Mesothelial cell of epicardium (in vitro differentiated cells): ENCODE measurements at regions not wholly inside any gene's neighbourhood (a gene's known extent, or its start where the extent isn't known, plus 50 kb on each side); places are given as distances from the start of the nearest gene placed in this dataset.

Source experiments
- DNase-seq, 2 experiments: peaks; one replicate each; pipeline ENCODE4 v3.0.0; 2021; ENCODE audit warnings: low spot score in 2 of 2; ENCODE audit not compliant: unreplicated experiment in 2 of 2
- H3K27ac Mint-ChIP-seq: 2 replicates; pipeline ENCODE4 v1.8.0; 2021; ENCODE audit warnings: mixed read lengths
- H3K27me3 Mint-ChIP-seq: 2 replicates; pipeline ENCODE4 v1.8.0; 2021; ENCODE audit warnings: low read depth, mixed read lengths
- H3K36me3 Mint-ChIP-seq: 2 replicates; pipeline ENCODE4 v1.8.0; 2021; ENCODE audit warnings: mixed read lengths
- H3K4me1 Mint-ChIP-seq: 2 replicates; pipeline ENCODE4 v1.8.0; 2021; ENCODE audit warnings: mixed read lengths
- H3K4me3 Mint-ChIP-seq: 2 replicates; pipeline ENCODE4 v1.8.0; 2021; ENCODE audit warnings: mild to moderate bottlenecking, moderate library complexity, mixed read lengths
- H3K9me3 Mint-ChIP-seq: 2 replicates; pipeline ENCODE4 v1.8.0; 2021; ENCODE audit warnings: mixed read lengths
- TF ChIP-seq, protein P1 (sequence below): fragments of 200-600 bp; sonication (generic); IDR thresholded peaks from one replicate; pipeline ENCODE4 v1.5.0; 2021; ENCODE audit warnings: antibody characterized with exemption; ENCODE audit not compliant: unreplicated experiment

DNA sequence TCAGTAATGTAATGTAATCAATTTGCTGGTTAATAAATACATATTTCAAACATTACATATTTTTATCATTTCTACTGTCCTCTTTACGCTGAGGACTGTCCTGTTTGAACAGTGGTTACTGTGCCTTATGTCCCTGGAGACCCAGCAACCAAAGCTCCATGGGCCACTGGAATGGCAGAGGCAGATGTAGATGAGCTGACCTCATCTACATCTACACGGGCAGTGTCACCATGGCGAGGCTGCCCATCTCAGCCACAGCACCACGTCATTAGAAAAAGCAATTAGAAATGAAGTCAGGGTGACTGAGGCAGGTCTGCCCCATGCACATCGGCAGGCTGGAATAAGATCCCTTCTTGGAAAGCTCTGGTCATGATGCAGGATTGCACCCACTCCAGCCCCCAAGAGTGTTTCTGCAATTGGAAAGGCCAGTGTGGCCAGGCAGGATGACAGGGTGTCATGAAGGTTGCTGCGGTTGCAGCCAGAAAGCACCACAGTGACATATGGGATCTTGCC lies 237.5 kb downstream of the NDUFA10 start:
- TF ChIP-seq, protein P1, sequence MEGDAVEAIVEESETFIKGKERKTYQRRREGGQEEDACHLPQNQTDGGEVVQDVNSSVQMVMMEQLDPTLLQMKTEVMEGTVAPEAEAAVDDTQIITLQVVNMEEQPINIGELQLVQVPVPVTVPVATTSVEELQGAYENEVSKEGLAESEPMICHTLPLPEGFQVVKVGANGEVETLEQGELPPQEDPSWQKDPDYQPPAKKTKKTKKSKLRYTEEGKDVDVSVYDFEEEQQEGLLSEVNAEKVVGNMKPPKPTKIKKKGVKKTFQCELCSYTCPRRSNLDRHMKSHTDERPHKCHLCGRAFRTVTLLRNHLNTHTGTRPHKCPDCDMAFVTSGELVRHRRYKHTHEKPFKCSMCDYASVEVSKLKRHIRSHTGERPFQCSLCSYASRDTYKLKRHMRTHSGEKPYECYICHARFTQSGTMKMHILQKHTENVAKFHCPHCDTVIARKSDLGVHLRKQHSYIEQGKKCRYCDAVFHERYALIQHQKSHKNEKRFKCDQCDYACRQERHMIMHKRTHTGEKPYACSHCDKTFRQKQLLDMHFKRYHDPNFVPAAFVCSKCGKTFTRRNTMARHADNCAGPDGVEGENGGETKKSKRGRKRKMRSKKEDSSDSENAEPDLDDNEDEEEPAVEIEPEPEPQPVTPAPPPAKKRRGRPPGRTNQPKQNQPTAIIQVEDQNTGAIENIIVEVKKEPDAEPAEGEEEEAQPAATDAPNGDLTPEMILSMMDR: no peak
- no peak overlapping the region for H3K4me3 Mint-ChIP-seq
- peak in 1 of 2 experiments; percentile 16 for DNase-seq
- H3K4me1 Mint-ChIP-seq: peaks cover 17% of the 10 kb centered on the region
- no peaks in the 10 kb centered on the region for H3K36me3 Mint-ChIP-seq
- H3K9me3 Mint-ChIP-seq: peaks cover 14% of the 10 kb centered on the region
- H3K27me3 Mint-ChIP-seq: peaks cover 4% of the 10 kb centered on the region
- no peak overlapping the region for H3K27ac Mint-ChIP-seq

DNA sequence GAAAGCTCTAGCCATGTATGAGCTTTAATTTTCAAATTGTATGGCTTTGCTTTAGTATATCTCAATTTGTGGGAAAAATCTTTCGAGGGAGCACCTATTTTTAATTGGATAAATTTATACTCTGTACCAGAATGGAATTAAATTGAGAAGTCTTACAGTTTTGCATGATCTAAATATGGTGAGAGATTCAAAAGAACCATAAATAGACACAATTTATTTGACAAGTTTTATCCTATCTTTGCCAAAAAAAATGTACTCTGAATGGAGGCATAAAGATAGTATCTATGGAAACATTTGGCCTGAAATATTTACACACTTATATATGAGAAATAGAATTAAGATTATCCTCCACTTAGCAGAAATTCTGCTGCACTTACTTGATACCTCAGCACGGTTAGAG lies 238.4 kb downstream of the NDUFA10 start:
- peaks cover 8% of the 10 kb centered on the region for H3K27me3 Mint-ChIP-seq
- no peak overlapping the region for H3K4me3 Mint-ChIP-seq
- H3K27ac Mint-ChIP-seq: no peak overlapping the region
- TF ChIP-seq, protein P1: no peak
- H3K4me1 Mint-ChIP-seq: peaks cover 17% of the 10 kb centered on the region
- no peak for DNase-seq
- no peaks in the 10 kb centered on the region for H3K36me3 Mint-ChIP-seq
- peaks cover 14% of the 10 kb centered on the region for H3K9me3 Mint-ChIP-seq

DNA sequence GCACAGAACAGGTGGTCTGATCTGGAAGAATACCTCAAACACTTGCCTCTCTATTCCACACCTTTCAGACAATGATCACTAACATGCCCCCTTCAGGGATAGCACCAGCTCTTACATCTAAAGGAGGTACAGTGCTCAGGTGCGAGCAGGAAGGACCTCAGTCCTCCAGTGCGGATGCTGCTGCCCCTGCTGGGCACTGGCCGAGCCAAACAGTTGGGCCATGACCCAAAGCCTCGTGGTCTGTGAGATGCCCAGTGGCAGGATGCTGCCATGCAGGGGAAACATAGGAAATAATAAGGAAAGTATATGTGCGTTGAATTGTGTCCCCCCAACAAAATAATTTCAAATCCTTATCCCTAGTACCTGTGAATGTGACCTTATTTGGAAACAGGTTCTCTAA lies 243.7 kb downstream of the NDUFA10 start:
- TF ChIP-seq, protein P1: no peak
- Mint-ChIP-seq H3K4me3 (no peak overlapping the region), H3K27ac (no peak overlapping the region), H3K9me3 (peaks cover 12% of the 10 kb centered on the region), H3K36me3 (no peaks in the 10 kb centered on the region), H3K4me1 (peaks cover 10% of the 10 kb centered on the region), H3K27me3 (peaks cover 26% of the 10 kb centered on the region)
- DNase-seq: peak in 1 of 2 experiments; percentile 27

DNA sequence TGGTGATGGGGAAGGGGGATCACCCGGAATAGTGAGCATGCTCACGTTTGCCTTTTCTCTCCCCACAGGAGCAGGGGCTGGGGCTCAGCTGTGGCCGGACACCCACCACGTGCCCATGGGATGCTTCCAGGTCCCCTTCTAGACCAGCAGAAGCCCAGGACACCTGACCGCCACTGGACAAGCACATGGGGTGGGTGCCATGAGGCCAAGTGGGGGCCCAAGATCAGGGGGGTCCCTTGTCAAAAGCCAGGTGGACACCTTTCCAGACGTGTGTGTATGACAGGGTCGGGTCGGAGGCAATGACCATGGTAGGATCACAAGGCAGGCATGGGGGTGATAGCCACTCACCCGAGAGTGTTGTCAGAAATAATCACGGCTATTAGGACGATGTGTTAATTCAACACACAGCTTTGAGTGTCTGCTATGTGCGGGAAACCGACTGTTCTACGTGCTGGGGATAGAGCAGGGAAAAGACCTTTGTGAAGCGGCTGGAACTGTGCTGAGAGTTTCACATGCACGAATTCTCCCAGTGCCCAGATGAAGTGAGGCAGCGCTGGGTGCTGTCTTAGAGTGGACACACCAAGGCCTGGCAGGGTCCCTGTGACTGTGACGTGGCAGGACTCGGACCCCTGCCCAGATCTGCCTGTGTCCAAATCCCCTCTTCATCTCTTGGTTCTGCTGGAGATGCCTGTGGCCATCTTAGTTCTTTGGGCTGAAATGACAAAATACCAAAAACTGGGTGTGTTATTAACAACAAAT lies 244.7 kb downstream of the NDUFA10 start:
- H3K27me3 Mint-ChIP-seq: peaks cover 33% of the 10 kb centered on the region
- peak in 1 of 2 experiments; percentile 24 for DNase-seq
- H3K36me3 Mint-ChIP-seq: no peaks in the 10 kb centered on the region
- peaks cover 15% of the 10 kb centered on the region for H3K4me1 Mint-ChIP-seq
- H3K27ac Mint-ChIP-seq: no peak overlapping the region
- peaks cover 4% of the 10 kb centered on the region for H3K9me3 Mint-ChIP-seq
- H3K4me3 Mint-ChIP-seq: no peak overlapping the region
- TF ChIP-seq, protein P1: no peak

DNA sequence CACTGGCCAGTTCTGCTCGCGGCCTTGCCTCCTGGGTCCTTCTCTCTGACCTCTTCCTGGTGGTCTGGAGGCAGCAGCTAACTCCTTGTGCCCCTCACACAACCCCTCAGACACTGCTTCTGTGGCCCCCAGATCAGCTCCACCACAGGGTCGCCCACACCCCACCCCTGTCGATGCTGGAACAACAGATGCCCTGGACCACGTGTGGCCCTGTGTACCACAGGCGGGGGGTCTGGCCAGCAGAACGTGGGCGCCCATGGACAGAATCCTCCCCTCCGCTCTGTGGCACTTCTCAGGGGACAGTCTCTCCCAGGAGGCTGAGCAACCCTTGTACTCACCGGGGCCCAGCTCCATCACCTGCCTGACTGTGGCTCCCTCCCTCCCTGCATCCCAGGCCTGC lies 245.6 kb downstream of the NDUFA10 start:
- H3K27ac Mint-ChIP-seq: no peak overlapping the region
- no peaks in the 10 kb centered on the region for H3K36me3 Mint-ChIP-seq
- peaks cover 38% of the 10 kb centered on the region for H3K27me3 Mint-ChIP-seq
- H3K9me3 Mint-ChIP-seq: peaks cover 4% of the 10 kb centered on the region
- H3K4me3 Mint-ChIP-seq: no peak overlapping the region
- DNase-seq: peak in 1 of 2 experiments; percentile 30
- TF ChIP-seq, protein P1: no peak
- peaks cover 7% of the 10 kb centered on the region for H3K4me1 Mint-ChIP-seq
